ENCODE measurements at regions not wholly inside any gene's neighbourhood (a gene's known extent, or its start where the extent isn't known, plus 50 kb on each side); places are given as distances from the start of the nearest gene placed in this dataset.
"Not testable (repeated sequence)": the region's sequence is repeated elsewhere in the genome, so short reads cannot be mapped to it uniquely, and the experiment has no call there.

- no peak for DNase-seq (ENCODE audit: low spot score)
Observed at GRCh38 chr4:104330125-104330905, 164.4 kb downstream of the CXXC4 start.

- not testable (repeated sequence) for DNase-seq (ENCODE audit: low spot score)
Observed at GRCh38 chr4:104326991-104327694, 167.6 kb downstream of the CXXC4 start.

GRCh38 chr4:104302731-104303130, 192.0 kb downstream of the CXXC4 start:
- no peak for DNase-seq (ENCODE audit: low spot score)

GRCh38 chr4:104294811-104295210, 199.9 kb downstream of the CXXC4 start:
- no peak for DNase-seq (ENCODE audit: low spot score)

- DNase-seq (ENCODE audit: low spot score): no peak
Observed at GRCh38 chr4:104286867-104287266, 207.8 kb downstream of the CXXC4 start.

- DNase-seq (ENCODE audit: low spot score): no peak
Observed at GRCh38 chr4:104283303-104283702, 211.4 kb downstream of the CXXC4 start.

GRCh38 chr4:104279744-104280143, 214.9 kb downstream of the CXXC4 start:
- no peak for DNase-seq (ENCODE audit: low spot score)

GRCh38 chr4:104272966-104273365, 221.7 kb downstream of the CXXC4 start:
- no peak for DNase-seq (ENCODE audit: low spot score)

GRCh38 chr4:104269603-104270002, 225.1 kb downstream of the CXXC4 start:
- DNase-seq (ENCODE audit: low spot score): not testable (repeated sequence)

GRCh38 chr4:104263100-104263499, 231.6 kb downstream of the CXXC4 start:
- no peak for DNase-seq (ENCODE audit: low spot score)

GRCh38 chr4:104262678-104263077, 232.0 kb downstream of the CXXC4 start:
- DNase-seq (ENCODE audit: low spot score): no peak

GRCh38 chr4:104248726-104249125, 246.0 kb downstream of the CXXC4 start:
- DNase-seq (ENCODE audit: low spot score): no peak

GRCh38 chr4:104235967-104236366, 258.7 kb downstream of the CXXC4 start:
- no peak for DNase-seq (ENCODE audit: low spot score)

GRCh38 chr4:104217526-104217925, 277.2 kb downstream of the CXXC4 start:
- no peak for DNase-seq (ENCODE audit: low spot score)

- no peak for DNase-seq (ENCODE audit: low spot score)
Observed at GRCh38 chr4:104211657-104212056, 283.0 kb downstream of the CXXC4 start.

- no peak for DNase-seq (ENCODE audit: low spot score)
Observed at GRCh38 chr4:104210420-104210819, 284.3 kb downstream of the CXXC4 start.

- no peak for DNase-seq (ENCODE audit: low spot score)
Observed at GRCh38 chr4:104206784-104207183, 287.9 kb downstream of the CXXC4 start.

GRCh38 chr4:104205116-104205515, 289.6 kb downstream of the CXXC4 start:
- no peak for DNase-seq (ENCODE audit: low spot score)

- no peak for DNase-seq (ENCODE audit: low spot score)
Observed at GRCh38 chr4:104188301-104188700, 306.4 kb downstream of the CXXC4 start.

- DNase-seq (ENCODE audit: low spot score): no peak
Observed at GRCh38 chr4:104169437-104169836, 325.3 kb downstream of the CXXC4 start.

GRCh38 chr4:104166749-104167148, 327.9 kb downstream of the CXXC4 start:
- DNase-seq (ENCODE audit: low spot score): no peak

- peak; percentile 7 for DNase-seq (ENCODE audit: low spot score)
Observed at GRCh38 chr4:104163820-104164219, 330.9 kb downstream of the CXXC4 start.

- no peak for DNase-seq (ENCODE audit: low spot score)
Observed at GRCh38 chr4:104146048-104146447, 348.6 kb downstream of the CXXC4 start.

Data from H4 (cell line).